Stimulated activated CD8-positive, alpha-beta memory T cell treated with anti-CD3 and anti-CD28 coated beads, Interleukin-7, amount 100 ng/mL, for 4 hours (primary cell): ENCODE measurements at regions not wholly inside any gene's neighbourhood (a gene's known extent, or its start where the extent isn't known, plus 50 kb on each side); places are given as distances from the start of the nearest gene placed in this dataset.
A peak's percentile ranks its signal among the peaks of the same experiment; 100 is the strongest.
"Not testable (repeated sequence)": the region's sequence is repeated elsewhere in the genome, so short reads cannot be mapped to it uniquely, and the experiment has no call there.

Experiments used
- DNase-seq, 2 donors: peaks; one replicate each; pipeline ENCODE4 v3.0.0-alpha.2; 2020; ENCODE audit warnings: low read depth in 2 of 2

DNA sequence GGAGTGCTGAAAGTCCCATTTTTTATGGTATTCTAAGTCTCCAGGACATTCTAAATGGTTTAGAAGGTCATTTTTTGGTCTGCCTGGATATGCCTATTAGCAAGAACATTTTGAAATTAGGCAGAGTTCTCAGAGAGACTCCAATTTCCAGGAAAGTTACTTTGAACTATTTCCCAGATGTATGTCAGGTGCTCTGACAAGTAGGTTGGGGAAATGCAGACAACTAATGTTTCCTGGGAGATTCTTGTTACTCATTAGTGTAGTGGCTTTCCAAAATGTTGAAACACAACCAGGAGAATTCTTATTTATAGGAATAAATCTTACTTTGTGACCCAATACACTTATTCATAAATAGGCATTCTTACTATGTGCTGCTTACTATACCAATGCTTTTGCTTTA lies 268.4 kb downstream of the ZNF37A start:
- DNase-seq: not testable (repeated sequence)

GRCh38 chr10:38364073-38364472 lies 269.9 kb downstream of the ZNF37A start:
- DNase-seq: not testable (repeated sequence)

DNA sequence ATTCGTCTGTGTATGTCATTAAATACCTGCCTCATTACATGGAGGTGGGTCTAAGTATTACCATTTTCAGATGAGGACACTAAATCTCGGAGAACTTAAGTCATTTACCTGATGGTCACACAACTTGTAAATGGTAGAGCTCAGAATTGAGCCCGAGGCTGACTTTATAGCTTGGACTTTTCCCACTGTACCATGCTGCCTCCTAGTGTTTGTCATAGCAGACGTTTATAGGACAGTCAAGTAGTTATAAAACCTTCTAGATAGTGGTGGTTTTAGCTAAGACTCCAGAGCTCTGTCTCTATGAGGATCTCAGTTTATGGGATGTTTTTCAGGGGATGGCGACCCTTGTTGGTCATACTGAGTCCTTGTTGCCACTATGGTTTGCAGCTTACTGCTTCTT lies 271.8 kb downstream of the ZNF37A start:
- not testable (repeated sequence) for DNase-seq

GRCh38 chr10:38383800-38384199 lies 289.7 kb downstream of the ZNF37A start:
- DNase-seq: not testable (repeated sequence)

DNA sequence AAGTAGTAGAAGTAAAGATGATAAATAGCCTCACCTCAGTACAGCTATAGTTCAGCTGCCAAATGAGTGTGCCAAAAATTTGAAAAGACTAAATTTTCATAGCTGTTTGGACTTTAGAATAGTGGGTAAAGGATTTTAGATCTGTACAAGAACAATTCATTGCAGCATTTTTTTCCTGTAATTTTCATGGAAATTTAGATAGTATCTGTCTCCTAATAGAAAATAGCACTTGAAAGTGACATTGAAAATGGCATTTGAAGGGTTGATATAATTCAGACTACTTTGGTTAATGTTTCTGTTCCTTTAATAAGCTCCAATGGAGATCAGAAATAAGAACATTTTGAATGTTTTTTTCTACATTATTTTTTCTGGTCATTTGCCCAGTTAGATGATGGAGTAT lies 292.7 kb downstream of the ZNF37A start:
- not testable (repeated sequence) for DNase-seq

GRCh38 chr10:38390725-38391124 lies 296.6 kb downstream of the ZNF37A start:
- DNase-seq: not testable (repeated sequence)

GRCh38 chr10:38395465-38395864 lies 301.3 kb downstream of the ZNF37A start:
- DNase-seq: not testable (repeated sequence)

DNA sequence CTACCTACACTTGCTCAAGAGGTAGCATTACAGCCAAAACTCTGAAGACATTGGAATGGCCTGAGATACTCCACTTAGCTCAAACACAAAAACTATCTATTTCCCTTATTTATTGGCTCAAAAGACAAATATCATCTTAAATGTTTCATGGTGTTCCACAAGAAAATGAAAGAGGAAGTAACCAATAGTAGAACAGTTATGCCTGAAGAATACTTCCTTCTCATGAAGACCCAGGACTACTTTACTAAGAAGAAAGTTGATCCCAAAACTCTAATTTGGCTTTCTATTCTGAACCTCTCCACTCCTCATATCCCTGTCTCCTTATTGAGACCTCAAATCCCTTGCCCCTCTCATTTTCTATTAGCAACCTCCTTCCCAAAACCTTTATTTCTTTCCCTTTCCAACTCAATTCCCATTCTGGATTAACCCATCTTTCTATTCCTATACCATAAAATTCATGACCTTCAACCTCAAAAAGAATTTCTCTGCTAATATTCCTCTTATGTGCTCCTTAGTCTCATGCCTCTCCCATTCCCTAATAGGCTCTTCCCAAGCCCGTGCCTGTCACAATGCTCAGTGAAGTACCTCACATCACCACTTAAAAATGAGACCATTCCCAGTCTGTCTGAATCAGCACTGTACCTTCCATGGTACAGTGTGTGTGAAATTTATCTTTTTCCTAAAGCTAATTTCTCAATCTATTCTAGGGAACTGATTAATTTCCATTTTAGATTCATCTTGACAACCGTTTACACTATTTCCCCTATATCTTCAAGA lies 302.2 kb downstream of the ZNF37A start:
- not testable (repeated sequence) for DNase-seq

GRCh38 chr10:38401565-38401964 lies 307.4 kb downstream of the ZNF37A start:
- not testable (repeated sequence) for DNase-seq

GRCh38 chr10:38402442-38403346 lies 308.6 kb downstream of the ZNF37A start:
- peak; percentile 88 for DNase-seq

DNA sequence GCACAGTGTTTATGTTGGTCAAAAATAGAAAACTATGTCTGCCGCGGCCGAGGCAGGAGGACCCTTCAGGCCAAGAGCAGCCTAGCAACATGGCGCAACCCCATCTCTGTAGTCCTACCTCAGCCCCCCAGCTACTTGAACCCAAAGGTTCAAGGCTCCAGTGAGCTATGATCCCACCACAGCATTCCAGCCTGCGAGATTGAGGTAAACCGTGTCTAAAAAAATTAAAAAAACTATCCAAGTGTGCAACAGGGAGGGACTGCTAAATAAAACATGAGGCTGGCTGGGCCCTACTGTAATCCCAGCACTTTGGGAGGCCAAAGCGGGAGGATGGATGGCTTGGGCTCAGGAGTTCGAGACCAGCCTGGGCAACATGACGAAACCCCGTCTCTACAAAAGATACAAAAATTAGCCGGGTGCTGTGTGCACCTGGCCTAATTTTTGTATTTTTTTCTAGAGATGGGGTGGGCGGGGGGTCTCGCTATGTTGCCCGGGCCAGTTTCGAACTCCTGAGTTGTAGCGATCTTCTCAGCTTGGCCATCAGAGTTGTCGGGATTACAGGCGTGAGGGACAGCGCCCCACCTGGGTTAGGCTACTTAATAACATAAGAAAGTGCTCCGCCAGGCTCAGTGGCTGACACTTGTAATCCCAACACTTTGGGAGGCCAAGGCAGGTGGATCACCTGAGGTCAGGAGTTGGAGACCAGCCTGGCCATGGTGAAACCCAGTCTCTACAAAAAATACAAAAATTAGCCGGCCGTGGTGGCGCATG lies 309.4 kb downstream of the ZNF37A start:
- not testable (repeated sequence) for DNase-seq

- DNase-seq: not testable (repeated sequence)
Measured at GRCh38 chr10:38423634-38424033, 329.5 kb downstream of the ZNF37A start.

DNA sequence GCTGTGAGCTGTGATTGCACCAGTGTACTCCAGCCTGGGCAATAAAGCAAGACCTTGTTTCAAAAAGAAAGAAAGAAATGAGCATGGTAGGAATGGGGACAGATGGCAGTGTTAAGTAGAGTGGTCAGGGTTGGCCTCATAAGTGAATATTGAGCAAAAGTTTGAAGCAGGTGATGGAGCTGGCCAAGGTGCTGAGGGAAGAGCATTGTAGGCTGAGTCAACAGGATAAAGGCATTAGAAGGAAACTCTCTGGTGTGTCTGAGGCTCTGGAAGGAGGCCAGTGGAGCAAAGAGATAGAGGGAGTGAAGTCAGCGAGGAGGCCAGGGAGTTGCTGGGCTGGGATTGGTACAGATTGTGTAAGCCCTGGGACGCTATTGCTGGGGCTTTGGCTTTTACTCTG lies 336.1 kb downstream of the ZNF37A start:
- DNase-seq: not testable (repeated sequence)

GRCh38 chr10:38437359-38437758 lies 343.2 kb downstream of the ZNF37A start:
- not testable (repeated sequence) for DNase-seq

DNA sequence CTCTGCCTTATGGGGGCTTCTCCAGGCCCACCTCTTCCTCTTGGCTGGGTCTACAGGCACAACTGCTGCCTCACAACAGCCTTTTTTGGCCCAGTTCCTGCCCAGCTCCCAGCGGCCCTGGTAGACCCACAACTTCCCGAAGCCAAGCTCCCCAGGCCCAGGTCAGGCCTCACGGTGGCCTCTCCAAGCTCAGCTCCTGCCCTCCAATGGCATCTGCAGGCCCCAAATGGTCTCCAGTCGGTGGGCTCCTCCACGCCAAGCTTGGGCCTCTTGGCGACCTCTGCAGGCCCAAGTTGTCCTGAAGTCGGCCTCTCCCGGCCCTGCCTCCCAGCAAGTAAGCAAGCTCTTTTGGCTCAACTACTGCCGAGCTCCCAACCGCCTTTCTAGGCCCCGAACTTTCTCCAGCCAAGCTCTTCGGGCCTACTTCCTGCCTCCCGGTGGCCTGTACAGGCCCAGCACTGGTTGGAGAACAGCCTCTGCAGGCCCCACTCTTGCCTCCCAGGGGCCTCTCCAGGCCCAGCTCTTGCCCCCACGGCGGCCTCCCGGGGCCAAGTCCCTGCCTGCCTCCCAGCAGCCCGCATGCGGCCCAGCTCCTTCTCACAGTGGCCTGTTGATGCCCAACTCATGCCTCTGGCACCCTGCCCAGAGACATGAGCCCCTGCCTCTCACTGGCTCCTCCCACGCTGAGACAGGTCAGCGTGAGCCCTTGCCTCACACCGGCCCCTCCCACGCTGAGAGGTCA lies 354.6 kb downstream of the ZNF37A start:
- not testable (repeated sequence) for DNase-seq

- not testable (repeated sequence) for DNase-seq
Measured at GRCh38 chr10:38449618-38450017, 355.5 kb downstream of the ZNF37A start.

GRCh38 chr10:38450372-38451057 lies 356.4 kb downstream of the ZNF37A start:
- DNase-seq: not testable (repeated sequence)

DNA sequence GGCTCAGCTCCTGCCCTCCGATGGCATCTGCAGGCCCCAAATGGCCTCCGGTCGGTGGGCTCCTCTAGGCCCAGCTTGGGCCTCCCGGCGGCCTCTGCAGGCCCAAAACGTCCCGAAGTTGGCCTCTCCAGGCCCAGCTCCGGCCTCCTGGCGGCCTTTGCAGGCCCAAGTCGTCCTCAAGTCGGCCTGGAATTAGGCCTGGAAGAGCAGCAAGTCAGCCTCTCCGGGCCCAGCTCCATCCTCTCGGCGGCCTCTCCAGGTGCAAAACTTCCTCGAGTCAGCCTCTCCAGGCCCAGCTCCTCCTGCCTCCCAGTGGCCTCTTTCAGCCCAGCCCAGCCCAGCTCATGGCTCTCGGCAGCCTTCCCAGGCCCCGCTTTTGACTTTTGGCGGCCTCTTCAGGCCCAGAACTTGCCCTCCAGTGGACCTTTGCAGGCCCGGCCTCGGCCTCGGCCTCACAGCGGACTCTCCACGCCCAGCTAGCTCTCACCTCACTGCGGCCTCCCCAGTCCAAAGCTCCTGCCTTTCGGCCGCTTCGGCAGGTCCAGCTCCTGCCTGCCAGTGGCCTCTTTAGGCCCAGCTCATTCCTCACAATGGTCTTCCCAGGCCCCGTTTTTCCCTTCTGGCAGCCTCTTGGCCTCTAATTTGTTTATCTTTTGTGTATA lies 357.3 kb downstream of the ZNF37A start:
- DNase-seq: not testable (repeated sequence)
